ENCODE measurements at regions not wholly inside any gene's neighbourhood (a gene's known extent, or its start where the extent isn't known, plus 50 kb on each side); places are given as distances from the start of the nearest gene placed in this dataset.

DNA sequence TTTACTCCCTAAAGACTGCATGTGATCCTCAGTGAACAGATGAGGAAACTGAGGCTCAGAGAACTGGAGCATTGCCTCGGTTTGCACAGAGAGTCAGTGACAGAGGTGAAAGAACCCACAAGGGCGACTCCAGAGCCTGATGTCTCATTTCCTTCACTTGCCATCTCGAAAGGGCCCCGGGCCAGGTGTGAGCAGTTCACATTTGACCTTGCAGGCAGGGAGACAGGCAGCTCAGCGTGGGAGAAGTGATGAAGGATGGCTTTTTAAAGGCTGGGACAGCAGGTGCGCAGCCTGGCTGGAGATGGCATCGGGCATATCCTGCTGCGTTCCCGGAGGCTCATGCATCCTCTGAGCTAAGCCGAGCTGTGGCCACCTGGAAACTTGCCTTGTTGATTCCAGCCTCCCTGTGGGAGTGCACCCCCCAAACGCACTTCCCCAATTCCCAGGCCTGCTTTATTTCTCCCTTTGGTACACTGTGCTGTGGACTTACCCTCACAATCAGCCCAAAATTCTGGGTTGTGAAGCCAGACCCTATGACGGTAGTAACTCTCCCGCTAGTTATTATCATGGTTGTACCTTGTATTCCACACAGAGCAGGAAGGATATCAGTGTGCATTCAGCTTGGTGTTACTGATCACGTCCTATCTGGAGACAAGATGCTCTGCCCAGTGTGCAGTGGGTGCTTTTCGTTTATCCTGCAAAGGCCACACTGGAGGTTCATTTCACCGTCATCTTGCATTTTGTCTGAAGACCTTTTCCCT, 753.2 kb upstream of the EEF2KMT start:
- DNase-seq (ENCODE audit: low read depth), result no peak

GRCh38 chr16:5845046-5845445, 747.5 kb upstream of the EEF2KMT start:
- no peak for DNase-seq (ENCODE audit: low read depth)

DNA sequence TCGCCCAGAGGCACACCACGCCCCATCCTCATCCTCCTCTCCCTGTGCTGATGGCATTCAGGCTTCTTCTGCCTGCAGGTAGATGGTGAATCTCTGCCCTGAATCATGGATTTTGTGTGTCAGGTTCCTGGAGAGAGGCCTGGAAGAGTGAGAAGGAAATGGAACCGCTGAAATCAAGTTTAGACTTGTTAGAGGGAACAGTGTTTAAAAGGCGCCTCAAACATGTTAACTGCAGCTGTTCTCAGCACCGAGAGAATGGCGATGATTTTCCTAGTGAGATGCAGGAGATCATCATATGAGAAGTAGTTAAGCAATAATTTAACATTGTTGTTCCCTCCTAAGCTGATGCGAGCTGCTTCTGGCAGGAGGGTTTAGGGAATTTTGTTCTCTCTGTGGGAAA, 744.4 kb upstream of the EEF2KMT start:
- DNase-seq (ENCODE audit: low read depth), result no peak

- DNase-seq (ENCODE audit: low read depth), result no peak
Measured at GRCh38 chr16:5838725-5839124, 741.1 kb upstream of the EEF2KMT start.

GRCh38 chr16:5838071-5838470, 740.5 kb upstream of the EEF2KMT start:
- DNase-seq (ENCODE audit: low read depth), result no peak

- DNase-seq (ENCODE audit: low read depth), result no peak
Measured at GRCh38 chr16:5837007-5837670, 739.5 kb upstream of the EEF2KMT start.

GRCh38 chr16:5835876-5836275, 738.3 kb upstream of the EEF2KMT start:
- no peak for DNase-seq (ENCODE audit: low read depth)

GRCh38 chr16:5826332-5826731, 728.7 kb upstream of the EEF2KMT start:
- DNase-seq (ENCODE audit: low read depth), result no peak

DNA sequence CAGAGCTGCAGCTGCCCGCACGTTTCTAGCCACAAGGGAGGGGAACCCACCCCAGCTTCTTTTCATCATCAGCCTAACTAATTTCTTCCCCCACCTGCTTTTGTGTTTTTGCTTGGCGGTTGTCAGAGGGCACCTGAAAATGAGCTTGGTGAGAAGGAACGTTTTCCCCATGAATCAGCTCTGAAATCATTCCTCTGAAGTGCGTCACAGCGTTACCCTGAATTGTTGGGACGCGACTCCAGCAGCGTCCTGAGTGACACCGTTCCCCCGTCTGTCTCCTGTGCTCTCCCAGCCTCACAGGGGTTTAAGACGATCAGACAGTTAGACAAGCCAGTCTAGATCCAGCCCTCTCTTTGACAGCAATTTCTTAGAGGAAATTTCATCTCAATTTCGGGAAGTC, 722.9 kb upstream of the EEF2KMT start:
- DNase-seq (ENCODE audit: low read depth), result peak; percentile 8

DNA sequence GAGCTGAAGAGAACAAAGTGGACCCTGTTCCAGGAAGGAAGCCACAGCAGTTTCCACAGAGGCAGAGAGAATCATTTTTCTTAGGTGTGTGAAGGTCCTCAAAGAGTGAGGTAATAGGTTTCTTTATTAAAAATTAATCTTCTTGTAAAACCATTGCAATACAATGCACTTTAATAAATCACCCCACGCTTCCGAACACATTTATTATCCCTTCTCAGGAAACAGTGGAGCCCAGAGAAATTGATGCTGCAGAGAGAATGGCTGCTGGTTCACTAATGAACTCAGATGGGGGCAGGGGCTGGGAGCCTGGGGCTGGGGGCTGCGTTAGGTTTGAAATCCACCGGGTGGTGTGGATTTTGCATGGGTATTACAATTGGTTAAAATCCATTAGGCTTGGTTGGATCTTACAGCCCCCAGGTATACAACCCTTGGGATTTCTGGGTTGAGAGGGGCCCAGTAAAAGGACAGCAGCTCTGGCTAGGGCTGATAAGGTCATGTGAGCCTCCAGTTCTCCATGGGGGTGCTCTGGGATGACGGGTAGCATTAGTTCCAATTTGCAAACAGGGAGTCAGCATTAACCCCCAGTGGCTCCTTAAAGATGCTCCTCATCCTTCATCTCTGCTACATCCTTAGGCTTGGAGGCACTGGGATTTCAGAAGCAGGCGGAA, 718.1 kb upstream of the EEF2KMT start:
- DNase-seq (ENCODE audit: low read depth), result no peak

GRCh38 chr16:5801396-5801795, 703.8 kb upstream of the EEF2KMT start:
- no peak for DNase-seq (ENCODE audit: low read depth)

- DNase-seq (ENCODE audit: low read depth), result no peak
Measured at GRCh38 chr16:5793556-5793955, 696.0 kb upstream of the EEF2KMT start.

DNA sequence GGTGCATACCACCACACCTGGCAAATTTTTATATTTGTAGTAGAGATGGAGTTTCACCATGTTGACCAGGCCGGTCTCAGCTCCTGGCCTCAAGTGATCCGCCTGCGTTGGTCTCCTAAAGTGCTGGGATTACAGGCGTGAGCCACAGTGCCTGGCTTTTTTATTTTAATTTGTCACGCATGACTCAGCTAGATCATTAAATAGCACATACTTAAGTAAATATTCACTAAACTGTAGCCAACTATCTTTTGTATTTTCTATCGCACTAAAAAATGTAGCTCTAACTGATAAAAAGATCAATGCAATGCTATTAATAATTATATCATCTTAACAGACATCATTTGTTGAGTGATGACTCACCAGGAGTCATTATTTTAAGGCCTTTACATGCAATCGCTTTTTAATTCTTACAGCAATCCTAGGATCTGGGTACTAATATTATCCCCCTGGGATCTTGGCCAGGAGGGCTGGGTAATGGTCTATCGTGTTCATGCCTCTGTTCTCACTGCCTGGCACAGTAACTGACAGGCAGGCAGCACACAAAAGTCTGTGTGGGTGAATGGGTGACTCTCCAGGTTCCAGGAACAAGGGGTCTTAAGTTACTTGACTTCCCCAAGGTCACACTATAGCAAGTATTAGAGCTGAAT, 693.5 kb upstream of the EEF2KMT start:
- DNase-seq (ENCODE audit: low read depth), result no peak

GRCh38 chr16:5790512-5790911, 692.9 kb upstream of the EEF2KMT start:
- no peak for DNase-seq (ENCODE audit: low read depth)

GRCh38 chr16:5789033-5789432, 691.4 kb upstream of the EEF2KMT start:
- no peak for DNase-seq (ENCODE audit: low read depth)

DNA sequence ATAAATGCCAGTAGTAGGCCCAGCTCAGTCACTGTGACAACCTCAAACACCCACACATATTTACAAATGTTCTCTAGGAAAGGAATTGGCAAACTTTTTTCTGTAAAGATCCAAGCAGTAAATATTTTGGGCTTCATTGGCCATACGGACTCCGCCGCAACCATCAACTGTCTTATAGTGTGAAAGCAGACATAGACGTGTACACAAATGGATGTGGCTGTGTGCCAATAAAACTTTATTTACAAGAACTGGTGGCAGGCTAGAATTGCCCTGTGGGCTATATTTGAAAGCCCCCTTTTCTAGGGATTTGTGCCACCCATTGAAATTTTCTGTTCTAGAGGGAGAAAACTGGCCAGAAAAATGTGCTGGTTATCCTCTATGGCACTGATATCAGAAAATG, 683.8 kb upstream of the EEF2KMT start:
- no peak for DNase-seq (ENCODE audit: low read depth)

GRCh38 chr16:5776876-5777275, 679.3 kb upstream of the EEF2KMT start:
- no peak for DNase-seq (ENCODE audit: low read depth)

DNA sequence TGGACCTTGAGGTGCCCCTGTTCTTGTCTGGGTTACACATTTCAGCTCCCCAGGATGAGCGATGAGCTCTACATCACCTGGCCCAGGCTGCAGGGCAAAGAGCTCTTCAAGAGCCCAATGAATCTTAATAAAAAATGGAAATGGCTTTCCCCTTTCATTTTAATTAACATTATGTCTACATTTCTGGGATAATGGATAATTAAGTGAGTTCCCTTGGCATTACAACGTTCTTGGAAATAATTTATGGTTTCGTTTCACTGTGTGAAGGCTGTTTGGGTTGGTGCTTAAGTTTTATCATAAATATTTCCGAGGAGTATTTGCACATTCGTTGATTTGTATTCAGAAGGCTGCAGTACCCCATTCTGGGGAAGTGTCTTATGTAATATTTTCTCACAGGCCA, 678.3 kb upstream of the EEF2KMT start:
- no peak for DNase-seq (ENCODE audit: low read depth)

DNA sequence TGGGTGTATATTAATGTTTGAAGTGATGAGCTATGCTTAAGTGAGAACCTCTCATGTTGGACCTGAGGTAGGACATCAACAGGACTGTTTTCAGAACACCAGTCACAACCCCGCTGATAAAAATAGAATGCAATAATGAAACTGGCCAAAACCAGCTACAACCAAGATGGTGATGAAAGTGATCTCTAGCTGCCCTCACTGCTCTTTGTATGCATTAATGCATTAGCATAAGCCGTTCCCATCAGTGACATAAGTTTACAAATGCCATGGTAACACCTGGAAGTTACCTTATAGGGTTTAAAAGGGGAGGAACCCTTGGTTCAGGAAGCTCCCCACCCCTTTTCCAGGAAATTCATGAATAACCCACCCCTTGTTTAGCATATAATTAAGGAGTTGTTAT, 672.5 kb upstream of the EEF2KMT start:
- DNase-seq (ENCODE audit: low read depth), result no peak

DNA sequence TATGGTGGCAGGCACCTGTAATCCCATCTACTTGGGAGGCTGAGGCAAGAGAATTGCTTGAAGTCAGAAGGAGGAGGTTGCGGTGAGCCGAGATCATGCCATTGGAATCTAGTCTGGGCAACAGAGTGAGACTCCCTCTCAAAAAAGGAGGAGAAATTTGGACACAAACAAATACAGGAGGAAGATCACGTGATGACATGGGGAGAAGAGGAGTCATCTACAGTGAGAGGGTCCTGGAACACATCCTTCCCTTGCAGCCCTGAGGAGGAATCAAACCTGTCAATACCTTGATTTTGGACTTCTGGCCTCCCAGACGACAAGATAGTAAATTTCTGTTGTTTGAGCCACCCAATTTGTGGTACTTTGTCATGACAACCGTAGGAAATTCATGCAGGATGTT, 671.9 kb upstream of the EEF2KMT start:
- no peak for DNase-seq (ENCODE audit: low read depth)

DNA sequence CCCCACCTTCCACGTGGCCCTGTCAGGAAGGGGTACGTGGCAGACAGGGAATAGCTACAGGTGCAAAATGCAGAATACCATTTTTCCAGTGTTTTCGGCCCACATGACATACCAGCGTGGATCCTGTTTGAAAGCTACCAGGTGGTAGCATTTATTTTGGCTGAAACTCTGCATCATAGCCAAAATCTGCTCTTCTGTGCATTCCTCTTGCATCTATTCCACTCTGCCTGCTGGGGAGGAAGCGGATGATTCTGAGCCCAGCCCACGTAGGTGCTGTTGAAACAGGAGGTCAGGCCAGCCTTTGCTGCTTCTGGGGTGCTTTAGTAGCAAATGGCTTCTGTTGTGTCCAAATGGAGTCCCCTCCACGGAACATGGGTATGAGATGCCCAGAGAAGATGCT, 670.9 kb upstream of the EEF2KMT start:
- DNase-seq (ENCODE audit: low read depth), result no peak

DNA sequence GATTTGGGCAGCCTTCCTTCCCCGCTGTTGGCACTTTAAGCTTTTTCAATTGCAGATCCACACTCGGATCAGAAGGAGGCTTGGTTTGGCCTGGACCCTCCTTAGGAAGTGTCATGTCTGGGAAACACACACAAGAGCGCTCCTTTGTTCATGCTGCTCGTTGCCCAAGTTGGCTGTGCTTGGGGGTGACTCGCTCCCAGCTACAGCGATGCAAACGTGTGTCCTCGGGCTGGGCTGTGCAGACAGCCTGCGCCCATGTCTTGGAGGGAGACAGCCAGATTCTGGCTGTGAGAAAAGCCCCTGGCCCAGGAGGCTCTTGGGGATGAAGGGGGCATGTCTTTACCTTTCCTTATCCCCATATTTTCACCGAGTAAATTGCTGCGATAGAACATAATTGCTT, 665.6 kb upstream of the EEF2KMT start:
- no peak for DNase-seq (ENCODE audit: low read depth)

DNA sequence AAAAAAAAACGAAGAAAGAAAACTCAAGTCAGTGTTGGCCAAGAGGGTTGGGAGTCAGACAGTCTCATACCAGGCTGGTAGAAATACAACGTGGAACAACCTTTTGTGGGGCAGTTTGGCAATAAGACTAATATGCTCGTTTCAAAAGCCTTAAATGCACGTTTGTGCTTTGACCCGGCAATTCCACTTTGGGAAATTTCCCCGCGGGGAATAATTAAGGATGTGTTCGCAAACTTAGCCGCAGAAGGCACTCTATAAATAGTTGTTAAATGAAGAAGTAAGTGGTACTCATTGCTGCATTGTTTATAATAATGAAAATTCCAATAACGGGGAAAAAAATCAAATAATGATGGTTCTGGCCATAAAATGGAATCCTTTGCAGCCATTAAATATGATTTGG, 664.8 kb upstream of the EEF2KMT start:
- DNase-seq (ENCODE audit: low read depth), result no peak

Measured in non-pigmented ciliary epithelial cell (primary cell).